ENCODE measurements at regions not wholly inside any gene's neighbourhood (a gene's known extent, or its start where the extent isn't known, plus 50 kb on each side); places are given as distances from the start of the nearest gene placed in this dataset.

DNA sequence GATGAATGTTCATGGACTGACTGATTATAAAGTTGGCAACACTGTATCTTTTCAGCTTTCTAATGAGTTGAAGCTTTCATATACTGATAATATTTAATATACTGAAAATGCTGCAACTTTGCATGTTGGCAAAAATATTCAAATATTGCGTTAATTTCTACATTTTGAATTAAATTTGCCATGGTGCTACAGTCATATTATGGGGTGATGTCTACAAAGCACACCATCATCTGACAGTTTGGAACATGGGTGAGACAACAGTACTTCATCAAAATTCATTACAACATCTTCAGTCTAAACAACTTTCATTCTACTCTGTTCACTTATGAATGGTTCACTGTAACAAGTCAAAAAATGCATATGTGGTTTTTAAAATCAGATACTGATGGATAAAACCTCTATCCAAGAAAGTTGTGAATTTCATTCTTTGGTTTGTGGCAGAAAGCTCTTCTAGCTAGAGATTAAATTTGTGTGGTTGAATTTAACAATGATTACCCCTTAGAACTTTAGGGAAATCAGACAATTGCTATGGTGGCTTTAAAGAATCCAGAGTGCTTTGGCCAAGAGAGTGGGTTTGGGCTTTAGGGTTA lies 136.4 kb downstream of the TMEM26 start:
- TF ChIP-seq CTCF (IDR thresholded peaks at IDR 0.05) (no peak), POLR2A (IDR thresholded peaks at IDR 0.05) (no peak), POLR2AphosphoS5 (IDR thresholded peaks at IDR 0.05; ENCODE audit: insufficient read depth in 1 of 2, low read depth in 1 of 2) (no peak)

Measured in vagina (tissue), 2 donors.